Hepatocyte (in vitro differentiated cells): ENCODE measurements at regions not wholly inside any gene's neighbourhood (a gene's known extent, or its start where the extent isn't known, plus 50 kb on each side); places are given as distances from the start of the nearest gene placed in this dataset.

Source experiments
- EZH2 ChIP-seq: fragments of 200-600 bp; sonication (generic); IDR thresholded peaks from 2 replicates; pipeline ENCODE4 v1.6.1; 2016; ENCODE audit warnings: antibody characterized with exemption, mild to moderate bottlenecking, borderline replicate concordance
- EZH2phosphoT487 ChIP-seq: fragments of 200-600 bp; sonication (generic); IDR thresholded peaks from one replicate; pipeline ENCODE4 v1.6.1; 2018; ENCODE audit warnings: antibody characterized with exemption, mild to moderate bottlenecking, low read depth, moderate library complexity; ENCODE audit not compliant: unreplicated experiment, severe bottlenecking
- TF ChIP-seq, protein P1 (sequence below): fragments of 200-600 bp; sonication (generic); IDR thresholded peaks from 2 replicates; pipeline ENCODE4 v1.5.1; 2016; ENCODE audit warnings: antibody characterized with exemption, mild to moderate bottlenecking; ENCODE audit not compliant: poor library complexity

DNA sequence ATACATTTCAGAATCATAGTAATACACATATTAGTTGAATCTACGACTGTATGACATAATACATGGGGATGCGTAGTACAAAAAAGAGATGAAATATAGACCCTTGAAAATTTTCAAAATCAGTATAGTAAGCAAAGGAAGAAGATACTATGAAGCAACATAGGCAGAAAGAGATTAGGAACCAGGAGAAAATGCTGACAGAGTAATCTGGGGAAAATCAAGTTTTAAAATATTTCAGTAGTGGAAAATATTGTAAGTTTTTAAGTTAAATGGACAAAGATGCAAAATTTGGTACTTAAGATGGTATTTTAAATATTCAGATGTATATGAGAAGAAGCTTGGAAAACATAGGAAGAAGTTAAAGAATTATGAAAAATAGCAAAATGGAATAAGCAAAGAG, 915.6 kb upstream of the LRFN5 start:
- no peak for TF ChIP-seq EZH2
- TF ChIP-seq, protein P1, sequence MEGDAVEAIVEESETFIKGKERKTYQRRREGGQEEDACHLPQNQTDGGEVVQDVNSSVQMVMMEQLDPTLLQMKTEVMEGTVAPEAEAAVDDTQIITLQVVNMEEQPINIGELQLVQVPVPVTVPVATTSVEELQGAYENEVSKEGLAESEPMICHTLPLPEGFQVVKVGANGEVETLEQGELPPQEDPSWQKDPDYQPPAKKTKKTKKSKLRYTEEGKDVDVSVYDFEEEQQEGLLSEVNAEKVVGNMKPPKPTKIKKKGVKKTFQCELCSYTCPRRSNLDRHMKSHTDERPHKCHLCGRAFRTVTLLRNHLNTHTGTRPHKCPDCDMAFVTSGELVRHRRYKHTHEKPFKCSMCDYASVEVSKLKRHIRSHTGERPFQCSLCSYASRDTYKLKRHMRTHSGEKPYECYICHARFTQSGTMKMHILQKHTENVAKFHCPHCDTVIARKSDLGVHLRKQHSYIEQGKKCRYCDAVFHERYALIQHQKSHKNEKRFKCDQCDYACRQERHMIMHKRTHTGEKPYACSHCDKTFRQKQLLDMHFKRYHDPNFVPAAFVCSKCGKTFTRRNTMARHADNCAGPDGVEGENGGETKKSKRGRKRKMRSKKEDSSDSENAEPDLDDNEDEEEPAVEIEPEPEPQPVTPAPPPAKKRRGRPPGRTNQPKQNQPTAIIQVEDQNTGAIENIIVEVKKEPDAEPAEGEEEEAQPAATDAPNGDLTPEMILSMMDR: no peak
- TF ChIP-seq EZH2phosphoT487: no peak
